COLO668 (cell line): ENCODE measurements at regions not wholly inside any gene's neighbourhood (a gene's known extent, or its start where the extent isn't known, plus 50 kb on each side); places are given as distances from the start of the nearest gene placed in this dataset.
"Not testable (repeated sequence)": the region's sequence is repeated elsewhere in the genome, so short reads cannot be mapped to it uniquely, and the experiment has no call there.

ENCODE experiments used
- DNase-seq: peaks from one replicate; lab custom pipeline; 2025; ENCODE audit not compliant: unreplicated experiment; lab: John Stamatoyannopoulos, UW

GRCh38 chr4:96395747-96396146 is 555.9 kb downstream of the PDHA2 start:
- DNase-seq: no peak

DNA sequence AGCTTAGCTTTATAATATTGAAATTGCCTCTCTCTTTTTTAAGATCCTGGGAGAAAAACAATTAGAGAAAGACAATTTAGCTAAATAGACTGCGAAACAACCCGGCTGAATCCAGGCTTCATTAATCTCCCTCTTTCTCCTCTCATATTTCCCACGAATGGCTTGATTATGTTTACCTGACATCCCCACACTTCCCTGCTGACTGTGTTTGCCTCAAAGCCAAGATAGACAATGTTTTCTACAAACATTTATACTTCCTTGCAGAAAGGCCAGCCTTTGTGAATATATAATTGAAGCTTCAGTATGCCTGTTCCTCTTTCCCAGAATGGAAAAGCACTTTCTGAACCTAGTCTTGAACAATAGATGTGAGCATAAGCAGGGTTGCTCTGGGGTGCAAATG is 566.8 kb downstream of the PDHA2 start:
- no peak for DNase-seq

DNA sequence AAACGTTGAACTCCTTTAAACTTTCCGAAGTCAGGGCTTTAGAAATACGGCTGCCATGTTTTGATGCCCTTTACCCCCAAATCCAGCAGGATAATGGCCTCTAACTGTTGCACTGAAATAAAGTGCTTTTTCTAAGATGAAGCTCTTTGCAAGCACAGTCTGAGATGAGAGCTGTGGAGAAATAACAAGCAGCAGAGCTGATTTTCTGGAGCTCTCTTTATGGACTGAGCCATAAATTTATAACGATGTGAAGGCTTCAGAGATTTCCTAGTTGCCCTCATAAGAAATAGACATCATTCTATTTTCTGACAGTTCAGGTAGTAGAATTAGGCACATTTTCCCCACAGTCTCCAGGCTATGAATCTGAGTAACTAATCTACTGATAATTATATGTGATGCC is 567.3 kb downstream of the PDHA2 start:
- DNase-seq: no peak

DNA sequence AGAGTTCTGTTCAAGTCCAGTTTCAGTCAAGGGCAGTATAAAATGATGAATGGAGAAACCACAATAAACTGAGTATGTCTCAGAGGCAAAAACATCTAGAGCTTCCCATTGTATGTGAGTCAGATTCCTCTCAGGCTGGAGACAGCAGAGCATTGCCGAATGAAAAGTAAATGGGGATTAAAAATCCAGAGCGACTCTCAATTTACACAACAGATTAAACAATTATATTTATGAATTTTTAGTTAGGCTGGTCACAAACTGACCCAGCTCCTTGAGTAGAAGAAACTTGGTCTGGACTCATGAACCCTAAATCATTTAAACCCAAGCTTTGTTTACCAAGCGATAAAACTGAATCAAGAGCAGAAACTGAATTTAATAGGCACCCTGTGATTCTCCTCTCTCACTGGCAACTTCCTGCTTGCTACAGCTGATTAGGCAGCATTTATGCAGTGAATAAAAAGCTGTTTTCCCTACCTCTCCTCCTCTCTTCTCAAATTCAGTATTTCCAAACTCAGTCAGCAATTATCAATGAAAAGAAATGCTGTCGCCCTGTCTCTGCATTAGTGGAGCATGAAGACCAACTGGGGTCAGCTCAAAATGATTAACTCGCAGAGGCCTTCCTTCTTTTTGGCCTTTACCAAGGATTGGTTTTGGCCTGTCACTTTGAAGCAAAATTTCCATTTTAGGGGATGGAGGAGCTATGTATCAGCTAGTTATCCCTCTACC is 568.0 kb downstream of the PDHA2 start:
- no peak for DNase-seq

GRCh38 chr4:96414853-96415252 is 575.0 kb downstream of the PDHA2 start:
- not testable (repeated sequence) for DNase-seq

DNA sequence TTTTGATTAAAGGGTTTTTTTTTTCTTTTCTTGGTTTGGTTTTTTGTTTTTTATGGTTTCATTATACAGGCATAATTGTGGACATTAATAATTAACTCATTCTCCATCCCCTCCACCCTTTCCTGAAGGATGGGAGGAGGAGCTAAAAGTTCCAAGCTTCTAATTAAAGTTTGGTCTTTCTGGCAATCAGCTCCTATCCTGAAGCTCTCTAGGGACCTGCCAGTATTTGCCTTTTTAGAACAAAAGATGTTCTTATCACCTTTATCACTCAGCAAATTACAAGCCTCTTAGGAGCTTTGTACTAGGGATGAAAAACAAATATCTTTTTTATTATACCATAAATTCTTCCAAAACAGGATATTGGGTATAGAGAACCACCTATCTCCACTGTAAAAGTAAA is 589.8 kb downstream of the PDHA2 start:
- no peak for DNase-seq

DNA sequence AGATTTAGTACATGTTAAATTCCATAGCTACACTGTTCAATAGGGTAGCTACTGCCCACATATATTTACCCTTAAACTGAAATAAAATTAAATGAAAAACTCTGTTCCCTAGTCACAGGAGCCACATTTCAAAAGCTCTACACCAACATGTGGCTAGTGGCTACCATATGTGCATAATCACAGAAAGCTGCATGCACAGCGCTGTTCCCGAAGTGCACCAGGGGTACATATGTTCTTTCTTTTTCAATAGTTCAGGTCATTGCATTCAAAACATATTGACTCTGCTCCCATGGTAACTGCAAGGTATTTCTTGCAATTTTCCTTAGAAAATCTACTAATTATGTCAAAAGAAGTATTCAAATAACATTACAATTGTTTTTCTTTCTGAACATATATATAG is 591.2 kb downstream of the PDHA2 start:
- no peak for DNase-seq

- no peak for DNase-seq
Observed at GRCh38 chr4:96448315-96448872, 608.5 kb downstream of the PDHA2 start.

GRCh38 chr4:96455045-96455720 is 615.3 kb downstream of the PDHA2 start:
- DNase-seq: no peak

- not testable (repeated sequence) for DNase-seq
Observed at GRCh38 chr4:96458031-96458430, 618.1 kb downstream of the PDHA2 start.

DNA sequence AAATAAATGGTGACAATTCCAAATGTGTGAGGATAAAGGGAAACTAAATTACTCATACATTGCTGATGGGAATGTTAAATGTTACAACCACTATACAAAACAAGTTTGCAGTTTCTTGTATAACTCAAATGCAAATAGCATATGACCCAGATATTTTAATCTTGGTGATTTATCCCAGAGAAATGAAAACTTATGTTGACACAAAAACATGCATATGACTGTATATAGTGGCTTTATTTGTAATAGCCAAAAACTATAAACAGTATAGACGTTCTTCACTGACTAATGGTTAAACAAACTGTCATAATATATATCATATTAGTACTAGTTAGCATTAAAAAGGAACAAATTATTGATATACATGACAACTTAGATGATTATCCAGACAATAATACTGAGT is 619.2 kb downstream of the PDHA2 start:
- no peak for DNase-seq

- no peak for DNase-seq
Observed at GRCh38 chr4:96465834-96466233, 625.9 kb downstream of the PDHA2 start.

- no peak for DNase-seq
Observed at GRCh38 chr4:96471956-96472867, 632.3 kb downstream of the PDHA2 start.

DNA sequence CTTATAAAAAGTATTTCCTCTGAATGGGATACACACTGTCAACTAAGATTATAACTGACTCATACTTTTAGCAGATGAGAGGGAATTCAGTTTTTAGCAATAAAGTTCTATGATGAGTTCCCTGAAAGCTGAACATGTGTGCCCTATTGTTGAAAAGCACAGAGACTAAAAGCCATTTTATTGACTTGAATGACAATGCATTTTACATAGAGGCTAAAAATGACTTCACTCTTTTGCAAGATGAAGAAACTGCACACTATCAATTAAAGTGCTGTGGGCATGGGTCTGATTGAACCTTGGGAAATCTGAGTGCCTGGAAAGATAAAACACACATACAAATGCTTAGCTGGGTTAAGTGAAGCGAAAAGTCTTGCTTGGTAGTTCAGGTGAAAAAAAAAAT is 633.4 kb downstream of the PDHA2 start:
- DNase-seq: no peak

DNA sequence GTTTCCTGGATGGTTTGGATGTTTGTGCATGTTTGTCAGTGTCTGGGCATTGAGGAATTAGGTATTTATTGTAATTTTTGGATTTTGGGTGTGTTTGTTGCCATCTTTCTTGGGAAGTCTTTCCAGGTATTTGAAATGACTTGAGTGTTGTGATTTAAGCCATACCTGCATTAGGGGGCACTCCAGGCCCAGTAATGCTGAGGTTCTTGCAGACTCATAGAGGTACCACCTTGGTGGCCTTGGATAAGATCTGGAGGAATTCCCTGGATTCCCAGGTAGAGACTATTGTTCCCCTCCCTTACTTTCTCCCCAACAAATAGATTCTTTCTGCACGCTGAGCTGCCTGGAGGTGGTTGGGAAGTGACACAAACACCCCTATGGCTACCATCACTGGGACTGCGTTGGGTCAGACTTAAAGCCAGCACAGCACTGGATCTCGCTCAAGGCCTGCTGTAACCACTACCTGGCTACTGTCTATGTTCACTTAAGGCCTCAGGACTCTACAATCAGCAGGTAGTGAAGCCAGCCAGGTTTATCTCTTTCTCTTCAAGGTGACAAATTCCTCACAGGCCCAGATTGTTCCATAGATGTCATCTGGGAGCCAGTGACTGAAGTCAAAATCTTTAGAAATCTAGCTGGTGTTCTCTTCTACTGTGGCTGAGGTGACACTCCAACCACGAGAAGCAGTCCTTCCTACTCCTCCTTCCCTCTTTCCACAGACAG is 643.6 kb downstream of the PDHA2 start:
- no peak for DNase-seq

DNA sequence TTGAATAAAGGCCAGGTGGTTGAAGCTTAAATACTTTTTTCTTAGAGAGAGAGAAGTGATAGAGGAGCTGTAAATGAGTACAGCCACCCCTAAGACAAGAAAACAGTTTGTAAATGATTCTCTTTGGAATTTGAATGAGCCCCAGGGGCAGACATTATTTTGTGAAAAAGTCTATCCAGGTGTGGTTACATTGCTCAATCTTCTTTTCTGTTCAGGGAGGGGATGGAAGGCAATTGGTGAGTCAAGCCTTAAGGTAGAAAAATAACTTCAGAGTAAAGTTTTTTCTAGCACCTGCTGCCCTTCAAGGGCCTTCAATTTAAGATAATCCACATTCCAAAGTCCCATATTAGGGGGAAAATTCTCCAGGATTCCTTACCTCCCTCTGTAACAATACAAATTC is 646.7 kb downstream of the PDHA2 start:
- no peak for DNase-seq

DNA sequence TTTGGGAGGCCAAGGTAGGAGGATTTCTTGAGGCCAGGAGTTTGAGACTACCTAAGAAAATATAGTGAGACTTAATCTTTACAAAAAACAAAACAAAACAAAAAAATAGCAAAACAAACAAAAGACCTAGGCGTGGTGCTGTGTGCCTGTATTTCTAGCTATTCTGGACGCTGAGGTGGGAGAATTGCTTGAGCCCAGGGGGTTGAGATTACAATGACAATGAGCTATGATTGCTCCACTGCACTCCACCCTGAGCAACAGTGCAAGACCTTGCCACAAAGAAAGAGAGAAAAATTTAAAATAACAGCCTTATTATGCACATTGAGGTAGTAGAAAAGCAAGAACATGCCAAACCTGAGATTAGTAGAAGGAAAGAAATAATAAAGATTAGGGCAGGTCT is 657.7 kb downstream of the PDHA2 start:
- no peak for DNase-seq

DNA sequence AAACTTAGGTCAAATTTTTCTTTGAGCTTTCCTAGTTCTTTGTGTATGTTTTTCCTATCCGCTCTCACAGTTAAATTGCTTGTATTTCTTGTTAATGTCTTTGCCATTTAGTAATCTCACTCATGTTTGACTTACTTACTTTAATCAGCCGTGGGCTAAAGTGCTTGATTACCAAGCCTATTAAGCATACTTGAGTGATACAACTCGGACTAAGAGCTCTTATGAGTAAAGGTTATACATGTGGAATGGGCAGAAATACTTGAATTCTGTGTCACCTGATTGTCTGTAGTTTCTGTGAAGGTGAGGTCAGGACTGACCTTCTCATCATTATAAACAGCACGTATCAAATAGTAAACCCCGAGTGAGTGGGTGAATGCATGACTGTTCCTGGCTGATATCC is 664.5 kb downstream of the PDHA2 start:
- DNase-seq: no peak

GRCh38 chr4:96509039-96509741 is 669.3 kb downstream of the PDHA2 start:
- no peak for DNase-seq

DNA sequence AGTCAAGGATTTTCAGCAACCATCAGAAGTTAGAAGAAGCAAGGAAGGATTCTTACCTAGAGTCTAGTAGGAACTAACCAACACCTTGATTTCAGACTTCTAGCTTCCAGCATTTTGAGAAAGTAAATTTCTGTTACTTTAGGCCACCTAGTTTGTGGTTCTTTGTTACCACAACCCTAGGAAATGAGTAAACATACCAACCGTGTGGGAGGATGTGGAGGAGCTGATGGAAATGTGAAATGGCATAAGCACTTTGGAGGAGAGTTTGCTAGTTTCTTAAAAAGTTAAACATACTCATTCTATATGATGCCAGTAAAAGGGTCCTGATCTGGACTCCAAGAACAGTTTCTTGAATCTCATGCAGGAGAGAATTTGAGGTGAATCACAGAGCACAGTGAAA is 679.4 kb downstream of the PDHA2 start:
- no peak for DNase-seq
